Left hindlimb (tissue), 1 donor: ENCODE measurements at regions not wholly inside any gene's neighbourhood (a gene's known extent, or its start where the extent isn't known, plus 50 kb on each side); places are given as distances from the start of the nearest gene placed in this dataset.
"Not testable (repeated sequence)": the region's sequence is repeated elsewhere in the genome, so short reads cannot be mapped to it uniquely, and the experiment has no call there.

Source experiments
- DNase-seq: peaks from one replicate; pipeline ENCODE4 v3.0.0-alpha.2; 2018

DNA sequence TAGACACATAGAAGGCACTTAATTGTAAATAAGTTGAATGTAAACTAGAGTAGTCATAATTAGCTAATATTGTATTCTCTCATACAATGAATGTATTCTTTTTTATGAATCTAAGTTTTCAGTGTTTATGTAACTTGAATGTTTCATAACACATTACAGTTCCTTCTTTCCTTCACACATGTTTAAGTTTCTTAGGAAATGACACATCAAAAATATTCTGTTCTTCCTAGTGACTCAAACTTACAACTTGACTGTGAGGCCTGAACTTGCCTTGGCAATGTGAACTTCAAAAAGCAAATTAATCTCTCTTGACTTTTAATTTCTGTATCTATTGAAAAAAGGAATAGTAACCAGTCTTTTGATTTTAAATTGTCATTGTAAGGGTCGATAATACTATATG is 700.1 kb downstream of the KCNT2 start:
- DNase-seq = no peak

GRCh38 chr1:195903203-195903602 is 705.0 kb downstream of the KCNT2 start:
- no peak for DNase-seq

GRCh38 chr1:195902779-195903178 is 705.5 kb downstream of the KCNT2 start:
- no peak for DNase-seq

DNA sequence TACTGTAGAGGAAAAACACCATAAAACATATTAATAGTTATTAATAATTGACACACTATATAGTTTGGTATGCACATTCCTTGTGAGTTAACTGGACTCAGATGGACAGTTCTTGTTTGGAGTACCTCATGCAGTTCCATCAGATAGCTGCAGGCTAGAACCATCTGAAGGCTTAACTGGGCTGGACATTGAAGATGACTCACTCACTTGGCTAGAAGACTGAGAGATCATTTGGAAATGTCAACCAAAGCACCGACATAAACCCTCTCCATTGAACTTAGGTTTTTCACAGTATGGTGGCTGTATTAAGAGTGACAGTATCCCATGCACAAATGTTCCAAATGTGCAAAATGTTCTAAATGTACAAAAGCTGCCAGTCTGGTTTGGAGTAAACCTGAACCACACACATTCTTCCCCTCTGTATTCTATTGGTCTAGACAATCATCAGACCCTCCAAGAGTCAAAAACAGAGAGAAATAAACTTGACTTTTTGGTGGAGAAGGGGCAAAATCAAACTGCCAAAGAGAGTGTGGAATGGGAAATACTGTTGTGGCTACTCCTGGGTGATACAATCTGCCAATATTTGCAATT is 708.4 kb downstream of the KCNT2 start:
- no peak for DNase-seq

DNA sequence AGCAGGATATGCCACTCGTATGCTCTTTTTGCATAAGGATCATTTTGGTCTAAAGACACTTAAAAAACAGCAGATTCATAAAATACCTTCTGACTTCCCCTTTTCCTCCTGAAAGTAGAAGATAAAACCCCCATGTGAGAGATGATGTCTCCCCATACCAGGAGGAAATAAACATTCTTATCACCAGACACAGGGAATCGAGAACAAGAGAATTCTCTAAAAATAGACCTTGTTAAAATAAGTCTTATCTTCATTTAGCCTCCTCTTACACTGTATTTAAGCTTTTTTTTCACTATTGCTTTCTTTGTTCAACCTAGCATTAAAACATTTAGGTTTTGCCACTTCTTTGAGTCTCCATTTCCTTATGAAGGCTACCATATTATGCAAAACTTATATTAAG is 709.3 kb downstream of the KCNT2 start:
- no peak for DNase-seq

GRCh38 chr1:195898373-195898772 is 709.9 kb downstream of the KCNT2 start:
- DNase-seq = no peak

DNA sequence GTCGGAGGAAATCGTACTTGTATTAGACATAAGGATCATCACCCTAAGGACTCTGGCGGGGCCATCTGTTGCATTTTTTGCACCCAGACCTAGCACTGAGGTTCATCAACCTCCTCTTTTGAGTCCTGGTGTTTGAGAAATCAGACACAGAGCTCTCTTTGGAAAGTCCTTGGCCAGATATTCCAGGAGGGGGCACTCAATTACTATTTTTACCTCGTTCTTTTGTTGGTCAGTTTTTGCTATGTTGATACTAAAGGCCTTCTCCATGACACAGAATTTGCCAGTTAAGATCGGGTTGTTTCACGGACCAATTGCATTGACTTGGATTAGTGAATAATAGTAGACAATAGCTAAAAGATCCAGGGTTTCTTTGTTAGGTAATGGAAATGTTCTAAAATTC is 711.2 kb downstream of the KCNT2 start:
- no peak for DNase-seq

GRCh38 chr1:195894411-195894810 is 713.8 kb downstream of the KCNT2 start:
- DNase-seq = no peak

- DNase-seq = no peak
Measured at GRCh38 chr1:195886000-195886399, 722.2 kb downstream of the KCNT2 start.

- DNase-seq = no peak
Measured at GRCh38 chr1:195878478-195878877, 729.8 kb downstream of the KCNT2 start.

- no peak for DNase-seq
Measured at GRCh38 chr1:195876792-195877191, 731.4 kb downstream of the KCNT2 start.

GRCh38 chr1:195872376-195872775 is 735.9 kb downstream of the KCNT2 start:
- no peak for DNase-seq

DNA sequence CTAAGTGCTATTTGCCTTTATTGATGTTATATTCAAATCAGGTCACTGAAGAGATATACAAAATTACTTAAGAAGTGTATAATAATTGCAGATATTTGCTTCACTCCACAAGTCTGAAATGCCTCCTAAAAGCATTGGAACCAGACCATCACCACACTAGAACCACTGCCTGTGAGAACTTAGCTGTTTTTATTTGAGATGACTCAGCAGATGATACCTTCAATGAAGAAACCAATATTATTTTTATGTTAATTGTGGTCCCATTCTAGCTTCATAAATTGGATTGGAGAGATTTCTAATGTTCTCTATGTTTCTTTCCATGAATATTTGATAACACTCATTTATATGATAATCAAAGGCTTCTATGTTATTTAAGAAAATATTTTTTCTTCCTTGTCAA is 740.6 kb downstream of the KCNT2 start:
- DNase-seq = no peak

GRCh38 chr1:195866781-195867222 is 741.4 kb downstream of the KCNT2 start:
- DNase-seq = no peak

DNA sequence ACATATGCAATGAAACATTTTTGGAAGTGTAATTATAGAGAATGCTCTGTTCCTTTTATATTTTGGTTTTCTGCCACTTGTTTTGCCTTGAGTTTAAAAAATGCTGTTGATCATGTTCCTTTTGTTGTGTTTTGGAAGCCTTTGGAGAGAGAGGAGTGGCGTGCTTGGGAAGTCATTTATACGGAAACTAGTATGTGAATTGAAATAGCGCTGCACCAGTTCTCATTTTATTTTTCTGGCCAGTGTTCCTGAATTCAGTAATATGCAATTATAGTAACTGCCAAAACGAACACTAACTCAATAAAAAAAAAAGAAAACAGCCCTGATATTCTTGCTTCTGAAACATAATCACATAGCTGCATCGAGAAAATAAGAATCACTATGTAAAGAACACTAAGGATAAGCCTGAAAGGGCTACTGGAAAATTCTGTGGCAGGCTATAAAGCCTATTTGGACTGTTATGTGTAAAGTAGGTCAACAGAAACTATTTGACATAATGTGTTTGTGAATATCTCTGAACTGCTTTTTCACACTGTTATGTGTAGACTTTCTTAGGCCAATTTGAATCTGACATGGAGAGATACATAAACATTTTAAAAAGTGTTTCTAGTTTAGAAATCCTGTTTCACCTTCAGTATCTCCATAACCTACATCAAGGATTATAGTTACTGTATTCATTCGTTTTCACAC is 742.0 kb downstream of the KCNT2 start:
- DNase-seq = no peak

- no peak for DNase-seq
Measured at GRCh38 chr1:195851804-195852203, 756.4 kb downstream of the KCNT2 start.

DNA sequence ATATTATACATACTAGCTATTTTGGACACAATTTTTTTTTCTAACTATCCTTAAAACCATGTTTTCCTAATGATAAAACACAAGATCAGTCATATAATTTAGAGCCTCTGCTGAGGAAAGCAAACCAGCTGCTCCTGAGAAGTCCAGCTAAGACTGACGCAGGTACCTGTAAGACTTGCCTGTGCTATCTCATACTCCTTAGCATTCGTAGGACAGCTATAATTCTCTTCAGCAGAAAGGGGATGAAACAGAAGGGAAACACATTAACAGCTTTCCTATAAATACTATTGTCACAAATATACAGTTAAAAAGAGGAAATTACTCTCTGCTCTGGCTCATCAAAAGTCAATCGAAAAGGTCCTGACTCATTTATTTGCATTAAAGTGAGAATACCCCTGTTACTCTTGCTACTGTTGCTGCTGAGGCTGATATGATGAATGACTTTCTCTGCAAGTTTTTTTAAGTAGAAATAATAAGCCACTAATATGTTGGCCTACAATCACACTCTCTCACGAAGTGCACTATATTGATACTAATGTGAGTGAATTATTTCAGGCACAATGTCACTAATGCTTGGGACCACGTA is 757.1 kb downstream of the KCNT2 start:
- no peak for DNase-seq

DNA sequence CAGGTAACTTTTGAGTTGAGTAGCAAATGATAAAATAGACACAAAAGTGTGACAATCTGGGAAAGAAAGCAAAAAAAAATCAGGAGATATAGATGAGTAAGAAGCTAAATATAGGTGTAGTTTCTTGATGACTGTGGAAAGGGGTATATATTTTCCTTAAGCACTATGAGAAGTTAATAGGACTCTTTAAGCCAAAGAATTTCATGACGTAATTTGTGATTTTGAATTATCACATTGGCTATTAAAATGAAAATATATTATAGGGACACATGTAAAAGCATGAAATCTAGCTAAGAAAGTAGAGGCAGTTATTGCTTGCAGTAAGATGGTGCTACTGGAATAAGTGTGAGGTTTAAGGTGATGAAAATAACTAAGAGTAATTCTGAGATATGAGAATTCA is 759.1 kb downstream of the KCNT2 start:
- no peak for DNase-seq

DNA sequence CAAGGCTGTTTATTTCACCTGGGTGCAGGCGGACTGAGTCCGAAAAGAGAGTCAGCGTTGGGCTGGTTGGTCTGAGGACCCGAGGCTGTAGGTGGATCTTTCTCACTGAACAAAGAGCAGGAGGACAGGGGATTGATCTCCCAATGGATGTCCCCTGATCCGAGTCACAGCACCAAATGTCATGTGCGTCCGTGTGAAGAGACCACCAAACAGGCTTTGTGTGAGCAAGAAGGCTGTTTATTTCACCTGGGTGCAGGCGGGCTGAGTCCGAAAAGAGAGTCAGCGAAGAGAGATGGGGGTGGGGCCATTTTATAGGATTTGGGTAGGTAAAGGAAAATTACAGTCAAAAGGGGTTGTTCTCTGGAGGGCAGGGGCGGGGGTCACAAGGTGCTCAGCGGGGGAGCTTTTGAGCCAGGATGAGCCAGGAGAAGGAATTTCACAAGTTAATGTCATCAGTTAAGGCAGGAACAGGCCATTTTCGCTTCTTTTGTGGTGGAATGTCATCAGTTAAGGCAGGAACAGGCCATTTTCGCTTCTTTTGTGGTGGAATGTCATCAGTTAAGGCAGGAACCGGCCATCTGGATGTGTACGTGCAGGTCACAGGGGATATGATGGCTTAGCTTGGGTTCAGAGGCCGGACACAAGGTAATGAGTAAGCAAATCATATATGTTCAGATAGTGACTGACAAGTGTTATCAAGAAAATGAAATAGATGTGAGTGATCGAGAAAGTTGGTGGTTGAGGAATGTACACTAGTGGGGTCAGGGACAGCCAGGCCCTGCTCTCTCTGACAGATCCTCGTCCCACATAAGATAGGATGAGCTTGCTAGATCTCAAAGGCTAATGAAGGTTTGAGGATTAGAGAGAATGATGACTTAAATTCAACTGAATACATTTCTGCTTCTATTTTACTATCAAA is 760.0 kb downstream of the KCNT2 start:
- not testable (repeated sequence) for DNase-seq

- no peak for DNase-seq
Measured at GRCh38 chr1:195831789-195832188, 776.5 kb downstream of the KCNT2 start.

DNA sequence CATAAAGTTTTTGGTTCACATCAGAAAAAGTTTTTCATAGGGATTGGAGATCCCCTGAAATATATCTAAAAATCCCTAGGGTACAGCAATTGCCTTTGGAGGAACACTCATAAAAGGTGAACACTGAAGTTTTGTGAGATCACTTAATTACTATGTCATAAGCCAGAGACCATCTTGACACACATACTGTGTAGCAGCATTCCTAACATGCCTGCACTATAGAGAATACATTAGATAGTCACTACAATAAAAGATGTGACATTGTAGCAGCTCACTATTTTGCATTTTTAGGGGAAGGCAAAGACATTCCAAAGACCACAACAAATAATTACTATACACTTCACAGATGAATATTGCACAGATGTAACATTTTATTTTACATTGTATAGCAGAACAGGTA is 779.9 kb downstream of the KCNT2 start:
- no peak for DNase-seq

DNA sequence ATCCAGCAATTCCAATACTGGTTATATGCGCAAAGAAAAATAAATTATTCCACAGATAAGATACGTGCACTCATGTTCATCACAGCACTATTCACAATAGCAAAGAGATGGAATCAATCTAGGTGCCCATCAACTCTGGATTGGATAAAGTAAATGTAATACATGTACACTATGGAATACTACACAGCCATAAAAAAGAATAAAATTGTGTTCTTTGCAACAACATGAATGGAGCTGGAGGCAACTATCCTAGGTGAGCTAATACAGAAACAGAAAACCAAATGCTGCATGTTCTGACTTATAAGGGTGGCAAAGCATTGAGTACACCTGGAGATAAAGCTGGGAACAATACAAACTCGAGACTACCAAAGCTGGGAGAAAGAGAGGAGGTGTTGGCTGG is 787.3 kb downstream of the KCNT2 start:
- DNase-seq = no peak

DNA sequence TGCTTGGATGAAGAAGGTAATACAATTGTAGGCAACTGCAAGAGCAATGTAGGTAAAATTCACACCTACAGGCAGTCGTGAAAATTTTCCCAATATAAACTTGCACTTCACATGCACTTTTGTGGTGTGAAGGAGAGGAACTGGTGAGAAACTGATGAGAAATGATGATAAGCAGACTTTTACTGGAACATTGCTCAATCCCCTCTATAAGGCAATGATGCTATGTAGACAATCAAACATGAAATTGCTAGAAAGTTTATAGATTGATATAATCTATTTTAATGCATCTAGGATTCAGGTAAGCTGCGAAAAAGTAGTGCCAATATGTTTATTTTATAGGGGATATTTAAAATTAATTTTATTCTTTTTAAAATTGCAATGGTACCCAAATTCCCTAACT is 802.2 kb downstream of the KCNT2 start:
- DNase-seq = no peak

DNA sequence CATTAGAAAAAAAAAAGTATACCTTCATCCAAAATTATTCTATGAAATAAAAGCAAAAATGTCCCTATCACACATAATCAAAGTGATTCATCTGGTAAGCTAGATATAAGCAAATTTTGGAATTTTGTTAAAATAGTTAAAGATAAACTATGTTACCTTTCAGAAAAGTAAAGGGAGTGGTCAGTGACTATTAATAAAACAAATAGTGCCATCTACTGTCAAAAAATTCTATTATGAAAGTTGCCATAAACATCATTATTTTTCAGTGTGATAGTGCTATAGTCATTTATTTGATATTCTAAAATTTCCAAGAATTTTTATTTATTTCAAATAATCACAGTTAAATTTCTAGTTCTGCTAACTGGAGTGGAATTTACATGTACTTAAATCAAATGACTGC is 803.7 kb downstream of the KCNT2 start:
- no peak for DNase-seq
